ENCODE measurements at regions not wholly inside any gene's neighbourhood (a gene's known extent, or its start where the extent isn't known, plus 50 kb on each side); places are given as distances from the start of the nearest gene placed in this dataset.

- Mint-ChIP-seq H3K36me3 (no peaks in the 10 kb centered on the region), H3K4me1 (peaks cover 9% of the 10 kb centered on the region), H3K27me3 (ENCODE audit: low read depth) (no peaks in the 10 kb centered on the region), H3K9me3 (peaks cover 16% of the 10 kb centered on the region), H3K27ac (no peak overlapping the region), H3K4me3 (no peak overlapping the region)
- TF ChIP-seq, protein P1, sequence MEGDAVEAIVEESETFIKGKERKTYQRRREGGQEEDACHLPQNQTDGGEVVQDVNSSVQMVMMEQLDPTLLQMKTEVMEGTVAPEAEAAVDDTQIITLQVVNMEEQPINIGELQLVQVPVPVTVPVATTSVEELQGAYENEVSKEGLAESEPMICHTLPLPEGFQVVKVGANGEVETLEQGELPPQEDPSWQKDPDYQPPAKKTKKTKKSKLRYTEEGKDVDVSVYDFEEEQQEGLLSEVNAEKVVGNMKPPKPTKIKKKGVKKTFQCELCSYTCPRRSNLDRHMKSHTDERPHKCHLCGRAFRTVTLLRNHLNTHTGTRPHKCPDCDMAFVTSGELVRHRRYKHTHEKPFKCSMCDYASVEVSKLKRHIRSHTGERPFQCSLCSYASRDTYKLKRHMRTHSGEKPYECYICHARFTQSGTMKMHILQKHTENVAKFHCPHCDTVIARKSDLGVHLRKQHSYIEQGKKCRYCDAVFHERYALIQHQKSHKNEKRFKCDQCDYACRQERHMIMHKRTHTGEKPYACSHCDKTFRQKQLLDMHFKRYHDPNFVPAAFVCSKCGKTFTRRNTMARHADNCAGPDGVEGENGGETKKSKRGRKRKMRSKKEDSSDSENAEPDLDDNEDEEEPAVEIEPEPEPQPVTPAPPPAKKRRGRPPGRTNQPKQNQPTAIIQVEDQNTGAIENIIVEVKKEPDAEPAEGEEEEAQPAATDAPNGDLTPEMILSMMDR (IDR thresholded peaks at IDR 0.05; ENCODE audit: unreplicated experiment), result no peak
- DNase-seq (ENCODE audit: low spot score in 2 of 2, unreplicated experiment in 2 of 2), result no peak
These were observed 86.1 kb upstream of the ADAMTS2 start for GRCh38 chr5:179431221-179431824.

GRCh38 chr5:179430193-179431175 is 85.2 kb upstream of the ADAMTS2 start:
- TF ChIP-seq, protein P1 (IDR thresholded peaks at IDR 0.05; ENCODE audit: unreplicated experiment), result no peak

DNA sequence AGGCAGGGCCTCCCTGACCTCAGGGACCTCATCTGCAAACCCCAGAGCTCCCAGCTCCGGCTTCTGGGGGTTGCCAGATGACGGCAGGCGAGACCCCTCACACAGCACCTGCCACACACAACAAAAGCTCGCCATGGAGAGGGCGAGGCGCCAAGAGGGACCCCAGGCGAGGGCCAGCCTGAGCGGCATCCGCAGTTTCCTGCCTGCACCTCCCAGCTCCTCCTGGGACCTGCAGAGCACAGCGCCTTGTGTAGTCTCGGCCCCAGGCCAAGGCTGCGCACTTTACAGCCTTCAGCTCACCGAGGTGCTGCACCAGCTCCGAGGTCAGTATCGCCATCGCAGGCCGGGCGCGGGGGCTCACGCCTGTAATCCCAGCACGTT is 82.4 kb upstream of the ADAMTS2 start:
- H3K27me3 Mint-ChIP-seq (ENCODE audit: low read depth), result peaks cover 3% of the 10 kb centered on the region
- no peak overlapping the region for H3K27ac Mint-ChIP-seq
- H3K9me3 Mint-ChIP-seq, result peaks cover 15% of the 10 kb centered on the region
- no peak overlapping the region for H3K4me3 Mint-ChIP-seq
- DNase-seq (ENCODE audit: low spot score in 2 of 2, unreplicated experiment in 2 of 2), result peak in 1 of 2 experiments; percentile 16
- TF ChIP-seq, protein P1 (IDR thresholded peaks at IDR 0.05; ENCODE audit: unreplicated experiment), result no peak
- H3K4me1 Mint-ChIP-seq, result peaks cover 2% of the 10 kb centered on the region
- H3K36me3 Mint-ChIP-seq, result no peaks in the 10 kb centered on the region

More at GRCh38 chr5:179430193-179431175, 85.2 kb upstream of the ADAMTS2 start:
- no peaks in the 10 kb centered on the region for H3K36me3 Mint-ChIP-seq
- H3K27ac Mint-ChIP-seq, result no peak overlapping the region
- peaks cover 18% of the 10 kb centered on the region for H3K9me3 Mint-ChIP-seq
- peaks cover 2% of the 10 kb centered on the region for H3K4me1 Mint-ChIP-seq
- peak in 1 of 2 experiments; percentile 14 for DNase-seq (ENCODE audit: low spot score in 2 of 2, unreplicated experiment in 2 of 2)
- H3K4me3 Mint-ChIP-seq, result no peak overlapping the region
- H3K27me3 Mint-ChIP-seq (ENCODE audit: low read depth), result no peaks in the 10 kb centered on the region

DNA sequence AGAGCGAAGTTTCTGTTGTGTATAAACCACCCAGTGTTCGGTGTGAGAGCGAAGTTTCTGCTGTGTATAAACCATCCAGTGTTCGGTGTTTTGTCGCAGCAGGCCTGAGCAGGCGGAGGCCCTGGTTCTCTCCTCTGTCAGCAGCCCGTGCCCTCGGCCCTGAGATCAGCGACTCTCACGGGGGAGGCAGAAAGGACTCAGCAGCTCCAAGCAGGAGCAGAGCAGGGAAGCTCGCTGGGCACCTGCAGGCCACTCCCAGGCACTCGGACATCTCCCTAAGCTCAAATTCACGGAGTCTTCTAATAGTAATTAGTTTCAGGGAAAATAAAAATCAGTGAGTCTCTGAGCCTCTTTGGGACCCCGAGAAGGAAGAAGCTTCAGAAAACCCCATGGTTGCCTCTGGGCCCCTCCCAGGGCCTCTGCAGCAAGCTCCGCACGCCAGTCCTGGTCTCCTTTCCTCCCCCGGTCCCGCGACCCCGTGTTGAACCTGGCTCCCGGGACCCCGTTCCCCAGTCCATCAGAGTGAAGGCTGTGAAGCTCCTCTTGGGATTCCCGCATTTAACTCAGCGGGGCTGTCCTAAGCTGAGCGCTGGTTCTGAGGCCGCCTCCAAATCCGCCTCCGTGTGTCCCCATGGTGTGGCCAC is 81.9 kb upstream of the ADAMTS2 start:
- no peak overlapping the region for H3K4me3 Mint-ChIP-seq
- peaks cover 2% of the 10 kb centered on the region for H3K4me1 Mint-ChIP-seq
- peaks cover 11% of the 10 kb centered on the region for H3K9me3 Mint-ChIP-seq
- no peak overlapping the region for H3K27ac Mint-ChIP-seq
- TF ChIP-seq, protein P1 (IDR thresholded peaks at IDR 0.05; ENCODE audit: unreplicated experiment), result no peak
- peaks cover 3% of the 10 kb centered on the region for H3K27me3 Mint-ChIP-seq (ENCODE audit: low read depth)
- DNase-seq (ENCODE audit: low spot score in 2 of 2, unreplicated experiment in 2 of 2), result no peak
- no peaks in the 10 kb centered on the region for H3K36me3 Mint-ChIP-seq

DNA sequence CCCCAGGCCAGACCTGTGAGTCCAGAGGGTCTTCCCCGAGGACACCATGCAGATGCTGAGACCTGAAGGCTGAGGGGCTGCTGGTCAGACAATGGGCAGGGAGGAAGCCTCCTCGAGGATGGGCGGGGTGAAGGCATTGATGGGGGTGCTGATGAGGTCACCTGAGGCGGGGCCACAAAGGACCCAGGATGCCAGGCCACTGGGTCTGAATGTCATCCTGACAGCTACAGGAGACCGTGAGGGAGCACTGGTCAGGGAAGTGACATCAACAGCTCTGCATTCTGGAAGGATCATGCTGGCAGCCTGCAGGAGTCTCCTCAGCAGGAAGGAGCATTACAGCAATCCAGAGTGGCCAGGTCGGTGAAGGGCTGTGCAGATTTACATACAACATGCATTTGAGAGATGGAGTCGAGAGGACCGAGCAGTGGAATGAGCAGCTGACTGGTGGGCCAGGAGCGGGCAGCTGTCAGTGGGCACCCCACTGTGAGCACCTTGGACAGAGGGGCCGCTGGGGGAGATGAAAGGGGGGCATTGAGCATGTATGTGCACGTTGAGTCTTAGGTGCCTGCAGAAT is 77.7 kb upstream of the ADAMTS2 start:
- Mint-ChIP-seq H3K27ac (no peak overlapping the region), H3K4me3 (no peak overlapping the region)
- DNase-seq (ENCODE audit: low spot score in 2 of 2, unreplicated experiment in 2 of 2), result peak in 1 of 2 experiments; percentile 12

More for the DNA sequence above, 77.7 kb upstream of the ADAMTS2 start:
- TF ChIP-seq, protein P1 (IDR thresholded peaks at IDR 0.05; ENCODE audit: unreplicated experiment), result no peak
- H3K27me3 Mint-ChIP-seq (ENCODE audit: low read depth), result peaks cover 11% of the 10 kb centered on the region
- H3K36me3 Mint-ChIP-seq, result no peaks in the 10 kb centered on the region
- H3K9me3 Mint-ChIP-seq, result peaks cover 8% of the 10 kb centered on the region
- H3K4me1 Mint-ChIP-seq, result peaks cover 2% of the 10 kb centered on the region
